ENCODE measurements at regions not wholly inside any gene's neighbourhood (a gene's known extent, or its start where the extent isn't known, plus 50 kb on each side); places are given as distances from the start of the nearest gene placed in this dataset.
"Not testable (repeated sequence)": the region's sequence is repeated elsewhere in the genome, so short reads cannot be mapped to it uniquely, and the experiment has no call there.

- DNase-seq: no peak
These were observed 490.2 kb upstream of the LCORL start for GRCh38 chr4:18511727-18512126.

GRCh38 chr4:18508786-18509185 is 487.2 kb upstream of the LCORL start:
- DNase-seq: no peak

- DNase-seq: no peak
These were observed 459.4 kb upstream of the LCORL start for GRCh38 chr4:18480928-18481327.

GRCh38 chr4:18480342-18480741 is 458.8 kb upstream of the LCORL start:
- no peak for DNase-seq

- DNase-seq: no peak
These were observed 458.3 kb upstream of the LCORL start for GRCh38 chr4:18479825-18480224.

- no peak for DNase-seq
These were observed 442.5 kb upstream of the LCORL start for GRCh38 chr4:18463987-18464559.

GRCh38 chr4:18458465-18458864 is 436.9 kb upstream of the LCORL start:
- DNase-seq: no peak

- no peak for DNase-seq
These were observed 432.8 kb upstream of the LCORL start for GRCh38 chr4:18454349-18454748.

- no peak for DNase-seq
These were observed 423.6 kb upstream of the LCORL start for GRCh38 chr4:18445110-18445509.

- no peak for DNase-seq
These were observed 422.7 kb upstream of the LCORL start for GRCh38 chr4:18444206-18444605.

- no peak for DNase-seq
These were observed 421.4 kb upstream of the LCORL start for GRCh38 chr4:18442957-18443356.

- DNase-seq: no peak
These were observed 420.1 kb upstream of the LCORL start for GRCh38 chr4:18441676-18442075.

GRCh38 chr4:18441203-18441590 is 419.6 kb upstream of the LCORL start:
- DNase-seq: no peak

- DNase-seq: no peak
These were observed 419.1 kb upstream of the LCORL start for GRCh38 chr4:18440527-18441202.

GRCh38 chr4:18439311-18439710 is 417.8 kb upstream of the LCORL start:
- no peak for DNase-seq

GRCh38 chr4:18435781-18436180 is 414.2 kb upstream of the LCORL start:
- no peak for DNase-seq

GRCh38 chr4:18422685-18423084 is 401.1 kb upstream of the LCORL start:
- no peak for DNase-seq

GRCh38 chr4:18421519-18421918 is 400.0 kb upstream of the LCORL start:
- DNase-seq: no peak

GRCh38 chr4:18419780-18420179 is 398.2 kb upstream of the LCORL start:
- DNase-seq: no peak

- DNase-seq: not testable (repeated sequence)
These were observed 396.8 kb upstream of the LCORL start for GRCh38 chr4:18418195-18418898.

GRCh38 chr4:18417651-18418050 is 396.1 kb upstream of the LCORL start:
- DNase-seq: not testable (repeated sequence)

- no peak for DNase-seq
These were observed 384.7 kb upstream of the LCORL start for GRCh38 chr4:18406264-18406663.

GRCh38 chr4:18405054-18405453 is 383.5 kb upstream of the LCORL start:
- DNase-seq: no peak

GRCh38 chr4:18404642-18405041 is 383.1 kb upstream of the LCORL start:
- DNase-seq: no peak

Measured in fibroblast of skin of right biceps (primary cell).